GM19239 (cell line): ENCODE measurements at regions not wholly inside any gene's neighbourhood (a gene's known extent, or its start where the extent isn't known, plus 50 kb on each side); places are given as distances from the start of the nearest gene placed in this dataset.
"Not testable (repeated sequence)": the region's sequence is repeated elsewhere in the genome, so short reads cannot be mapped to it uniquely, and the experiment has no call there.

ENCODE experiments used
- DNase-seq: peaks from one replicate; pipeline ENCODE4 v3.0.0; 2011; ENCODE audit warnings: low spot score; ENCODE audit not compliant: insufficient read length
- FAIRE-seq: peaks from 2 replicates; lab custom pipeline; 2011; peaks lifted over from hg19 to GRCh38; lab: Jason Lieb, UNC

DNA sequence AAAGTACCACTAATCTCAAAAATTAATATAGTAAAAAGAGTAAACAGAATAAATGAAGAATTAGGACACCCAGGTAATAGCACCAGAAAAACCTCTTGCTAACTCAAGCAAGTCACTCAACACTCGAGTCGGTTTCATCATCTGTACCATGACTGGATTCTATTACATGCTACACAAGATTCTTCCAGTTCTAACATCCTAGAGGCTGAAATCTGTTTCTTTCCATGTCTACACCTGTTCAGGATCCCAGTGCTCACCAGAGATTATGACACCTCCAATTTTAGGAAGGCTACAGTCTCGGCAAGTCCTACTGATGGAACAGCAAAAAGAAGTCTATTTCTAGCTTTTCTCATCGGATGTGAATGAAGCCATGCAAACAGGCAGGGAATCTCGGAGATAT, 95.3 kb upstream of the ANK3 start:
- FAIRE-seq: no peak

DNA sequence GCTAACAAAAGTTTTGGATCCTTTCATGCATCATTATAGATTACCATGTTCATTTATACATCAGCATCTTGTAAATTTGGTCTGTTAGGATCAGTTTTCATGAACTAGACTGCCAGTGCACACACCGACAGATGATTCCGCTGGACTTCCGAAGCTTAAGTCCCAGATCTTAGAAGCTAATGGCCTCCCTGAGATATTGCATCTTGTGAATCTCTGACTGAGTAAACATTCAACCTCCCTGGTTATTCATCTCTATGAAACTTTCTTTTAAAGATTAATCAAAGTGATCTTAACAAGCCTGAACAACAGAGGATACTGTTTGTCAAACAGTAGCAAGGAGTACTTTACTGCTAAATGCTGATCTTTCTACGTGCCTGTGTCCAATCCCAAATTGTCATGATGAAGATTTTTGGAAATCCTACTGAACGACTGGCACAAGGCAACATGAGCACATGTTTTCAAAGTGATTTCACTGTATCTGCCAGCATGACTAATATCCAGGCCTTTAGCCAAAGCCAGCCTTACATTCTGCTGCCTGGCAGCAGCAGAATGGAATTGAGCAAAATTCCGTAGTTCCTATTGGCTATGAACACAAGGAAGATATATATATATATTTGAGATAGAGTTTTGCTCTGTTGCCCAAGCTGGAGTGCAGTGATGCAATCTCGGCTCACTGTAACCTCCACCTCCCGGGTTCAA, 91.3 kb upstream of the ANK3 start:
- no peak for FAIRE-seq
- DNase-seq: no peak

More for the DNA sequence above, 95.3 kb upstream of the ANK3 start:
- no peak for DNase-seq

DNA sequence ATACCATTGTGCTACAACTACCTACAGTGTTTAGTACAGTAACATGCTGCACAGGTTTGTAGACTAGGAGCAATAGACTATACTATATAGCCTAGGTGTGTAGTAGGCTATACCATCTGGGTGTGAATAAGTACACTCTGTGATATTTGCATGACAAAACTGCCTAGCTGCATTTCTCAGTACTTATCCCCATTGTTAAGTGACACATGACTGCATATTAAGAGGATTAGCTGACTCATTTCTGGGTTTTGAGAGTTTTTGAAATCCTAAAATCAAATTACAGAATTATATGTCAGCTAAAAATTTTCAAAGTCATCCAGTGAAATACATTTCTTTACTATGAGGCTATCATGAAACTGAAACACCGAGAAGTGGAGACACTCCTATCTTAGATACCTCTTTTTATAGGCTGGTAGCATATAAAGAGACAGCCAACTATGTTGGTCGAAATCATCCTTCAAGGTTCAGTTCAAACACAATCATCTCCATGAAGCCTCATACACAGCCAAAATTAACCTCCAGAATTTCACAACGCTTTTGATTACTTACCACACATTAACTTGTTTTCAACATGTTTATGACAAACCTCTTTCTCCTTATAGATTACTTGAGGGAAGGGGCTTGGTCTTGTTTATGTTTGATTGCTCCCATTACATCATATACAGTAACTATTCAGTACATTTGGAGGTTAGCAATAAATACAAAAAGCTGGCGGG, 89.8 kb upstream of the ANK3 start:
- no peak for FAIRE-seq

DNA sequence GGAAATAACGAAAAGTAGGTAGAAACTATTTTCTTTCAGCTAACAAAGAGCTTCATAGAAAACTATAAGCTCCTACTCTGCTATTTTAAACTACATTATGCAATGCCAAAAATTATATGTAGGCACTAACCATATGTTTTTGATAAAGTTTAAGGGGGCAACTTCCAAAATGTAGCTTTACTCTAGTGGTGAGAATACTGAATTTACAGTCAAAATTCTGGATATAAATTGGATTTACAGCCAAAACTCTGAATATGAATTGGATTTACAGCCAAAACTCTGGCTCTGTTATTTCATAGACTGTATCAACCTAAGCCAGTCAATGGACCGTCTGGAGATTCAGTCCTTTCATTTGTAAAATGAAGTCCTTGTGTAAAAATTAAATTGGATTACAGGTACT, 86.8 kb upstream of the ANK3 start:
- FAIRE-seq: no peak
- no peak for DNase-seq

More for the DNA sequence above, 89.8 kb upstream of the ANK3 start:
- no peak for DNase-seq

DNA sequence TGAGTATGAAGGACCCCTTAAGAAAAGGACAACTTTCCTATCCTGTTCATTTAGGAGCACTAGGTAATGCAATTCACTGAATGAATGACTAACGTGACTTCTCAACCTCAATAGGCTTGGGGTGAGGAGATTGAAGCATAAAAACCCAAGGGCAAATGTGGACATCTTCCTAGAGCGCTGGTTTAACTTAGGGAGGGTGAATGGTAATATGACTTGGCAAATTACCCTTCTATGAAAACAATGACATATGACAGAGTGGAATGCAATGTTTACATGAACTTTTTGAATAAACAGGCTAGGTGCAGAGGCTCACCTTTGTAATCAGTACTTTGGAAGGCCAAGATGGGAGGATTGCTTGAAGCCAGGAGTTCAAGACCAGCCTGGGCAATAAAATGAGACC, 83.9 kb upstream of the ANK3 start:
- DNase-seq (no peak), FAIRE-seq (no peak)

DNA sequence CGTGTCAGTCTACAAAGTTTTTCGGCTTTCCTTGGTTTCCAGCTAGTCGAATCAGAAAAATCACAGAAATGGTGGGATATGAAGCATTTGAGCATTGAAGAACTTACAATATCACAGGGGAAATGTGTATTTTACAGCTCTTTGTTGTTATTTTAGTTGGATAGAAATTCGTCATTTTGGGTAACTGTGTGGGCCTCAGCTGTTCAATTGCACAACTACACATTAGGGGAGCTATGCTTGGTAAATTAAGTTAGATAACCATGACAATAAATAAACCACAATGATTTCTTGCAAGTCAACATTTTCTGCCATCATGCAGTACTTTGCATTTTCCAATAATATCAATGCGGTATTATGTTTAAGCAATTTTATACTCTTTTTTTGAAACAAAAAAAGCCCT, 80.4 kb upstream of the ANK3 start:
- DNase-seq: no peak
- no peak for FAIRE-seq

DNA sequence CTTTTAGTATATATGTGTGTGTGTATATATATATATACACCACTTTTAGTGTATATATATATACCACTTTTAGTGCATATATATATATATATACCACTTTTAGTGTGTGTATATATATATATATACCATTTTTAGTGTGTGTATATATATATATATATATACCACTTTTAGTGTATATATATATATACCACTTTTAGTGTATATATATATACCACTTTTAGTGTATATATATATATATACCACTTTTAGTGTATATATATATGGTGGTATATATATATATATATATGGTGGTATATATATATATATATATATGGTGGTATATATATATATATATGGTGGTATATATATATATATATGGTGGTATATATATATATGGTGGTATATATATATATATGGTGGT, 79.5 kb upstream of the ANK3 start:
- DNase-seq, FAIRE-seq: not testable (repeated sequence)

DNA sequence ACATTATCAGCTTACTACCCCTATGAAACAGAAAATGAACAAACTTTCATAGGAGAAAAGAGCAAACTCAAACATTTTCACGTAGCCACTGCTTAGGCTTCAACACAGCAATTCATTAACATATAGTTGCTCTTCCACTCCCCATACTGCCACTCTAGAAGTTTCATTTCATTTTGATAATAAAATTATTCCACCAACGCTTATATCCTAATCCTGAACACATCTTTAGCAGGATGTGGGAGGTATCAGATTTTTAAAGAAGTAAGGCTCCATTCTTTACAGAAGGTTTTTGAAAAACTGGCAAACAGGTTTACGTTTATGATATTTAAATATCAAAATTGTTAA, 77.5 kb upstream of the ANK3 start:
- FAIRE-seq: no peak
- DNase-seq: no peak

DNA sequence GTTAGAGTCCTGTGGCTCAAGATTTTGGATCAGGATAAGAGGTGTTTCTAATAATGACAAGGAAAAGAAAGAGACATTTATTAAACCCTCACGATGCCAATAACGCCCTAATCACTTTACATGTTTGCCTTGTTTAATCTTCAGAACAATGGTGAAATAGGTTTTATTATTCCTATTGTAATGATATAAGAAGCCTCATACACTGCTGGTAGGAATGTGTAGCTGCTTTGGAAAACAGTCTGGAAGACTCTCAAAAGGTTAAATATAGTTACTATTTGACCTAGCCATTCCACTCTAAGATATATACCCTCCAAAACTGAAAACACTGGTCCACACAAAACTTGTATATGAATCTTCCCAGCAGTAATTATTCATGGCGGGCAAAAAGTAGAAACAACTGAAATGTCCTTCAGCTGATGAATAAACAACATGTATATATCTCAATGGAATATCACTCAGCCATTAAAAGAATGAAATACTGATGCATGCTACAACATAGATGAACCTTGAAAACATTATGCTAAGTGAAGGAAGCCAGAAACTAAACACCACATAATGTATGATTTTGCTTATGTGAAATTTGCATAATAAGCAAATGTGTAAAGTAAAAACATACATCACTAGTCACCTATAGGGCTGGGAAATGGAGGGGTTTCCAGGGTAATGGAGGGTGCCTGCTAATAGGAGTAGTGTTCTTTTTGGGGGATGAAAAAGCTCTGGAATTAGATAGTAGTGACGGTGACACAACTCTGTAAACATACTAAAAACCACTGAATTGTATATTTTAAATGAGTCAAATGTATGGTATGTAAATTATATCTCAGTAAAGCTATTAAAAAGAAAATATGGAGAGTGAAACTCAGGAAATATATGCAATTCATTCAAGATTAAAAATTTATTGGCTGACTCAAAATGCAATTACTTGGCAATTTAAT, 76.9 kb upstream of the ANK3 start:
- no peak for FAIRE-seq
- DNase-seq: no peak

DNA sequence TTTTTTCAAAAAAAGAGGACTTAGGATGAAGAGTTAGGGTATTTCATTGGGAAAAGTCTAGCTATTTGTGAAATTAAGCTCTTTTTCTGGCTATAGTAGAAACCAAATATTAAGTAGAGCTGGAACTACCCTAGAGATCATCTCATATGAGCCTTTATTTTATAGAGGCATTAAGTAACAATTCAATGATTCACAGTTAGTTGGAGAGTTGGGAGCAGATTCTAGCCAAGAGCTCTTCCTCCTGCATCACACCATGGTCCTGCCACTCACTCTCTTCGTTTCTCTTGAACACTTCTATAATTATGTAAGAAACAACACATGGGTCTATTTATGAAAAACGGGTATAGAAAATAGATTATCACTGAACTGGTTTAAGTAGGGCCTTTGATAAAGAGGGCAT, 76.1 kb upstream of the ANK3 start:
- FAIRE-seq: no peak

DNA sequence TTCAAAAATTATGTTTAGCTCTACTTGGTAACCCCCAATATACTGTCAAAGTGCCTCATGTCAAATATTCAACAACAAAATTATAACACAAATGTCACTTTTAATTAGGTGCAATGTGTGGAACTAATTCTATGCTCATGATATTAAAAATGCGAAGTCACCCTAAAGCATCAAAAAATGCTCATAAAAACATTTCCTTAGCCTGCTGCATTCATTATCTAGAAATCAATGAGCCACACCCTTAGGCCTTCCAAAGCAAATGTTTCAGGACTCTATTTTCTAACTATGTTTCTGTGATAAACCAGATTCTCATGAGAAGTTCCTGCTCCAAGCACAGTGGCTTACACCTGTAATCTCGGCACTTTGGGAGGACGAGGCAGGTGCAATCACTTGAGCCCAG, 75.0 kb upstream of the ANK3 start:
- FAIRE-seq: no peak
- DNase-seq: no peak

More for the DNA sequence above, 76.1 kb upstream of the ANK3 start:
- no peak for DNase-seq

DNA sequence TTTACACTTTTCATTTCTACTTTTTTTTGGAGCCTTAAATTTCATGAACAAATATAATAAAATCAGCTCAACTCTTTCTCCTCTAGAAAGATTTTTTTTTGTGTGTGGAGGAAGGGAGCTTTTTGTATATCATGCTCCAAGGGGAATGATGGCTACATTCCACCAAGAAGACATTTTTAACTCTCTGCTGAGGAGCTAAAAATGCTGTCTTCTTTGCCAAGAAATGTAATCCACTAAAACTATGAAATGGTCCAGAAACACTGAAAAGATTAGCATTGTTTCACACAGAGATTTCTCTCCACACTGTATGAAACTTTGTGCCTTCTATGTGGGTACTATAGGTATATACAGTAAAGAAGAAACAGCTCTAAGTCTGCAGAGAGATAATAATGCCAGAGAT, 74.1 kb upstream of the ANK3 start:
- no peak for FAIRE-seq
- DNase-seq: no peak

DNA sequence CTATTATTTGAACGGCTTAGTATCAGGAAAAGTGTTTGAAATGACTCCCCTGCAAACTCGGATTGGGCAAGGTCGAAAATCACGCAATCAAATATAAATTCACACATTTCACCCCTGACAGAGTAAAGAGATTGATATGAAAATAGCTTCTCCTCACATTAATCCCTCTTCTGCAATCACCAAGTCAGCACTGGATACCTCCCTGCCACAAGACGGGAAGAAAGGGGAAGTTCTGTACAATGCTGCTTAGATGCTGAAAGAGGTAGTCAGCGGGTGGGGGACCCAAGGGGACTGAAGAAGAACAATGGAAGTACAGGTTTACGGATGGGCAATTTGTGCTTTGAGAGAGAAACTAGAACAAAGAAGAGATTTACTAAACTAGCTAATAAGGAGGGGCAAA, 72.0 kb upstream of the ANK3 start:
- DNase-seq (no peak), FAIRE-seq (no peak)

DNA sequence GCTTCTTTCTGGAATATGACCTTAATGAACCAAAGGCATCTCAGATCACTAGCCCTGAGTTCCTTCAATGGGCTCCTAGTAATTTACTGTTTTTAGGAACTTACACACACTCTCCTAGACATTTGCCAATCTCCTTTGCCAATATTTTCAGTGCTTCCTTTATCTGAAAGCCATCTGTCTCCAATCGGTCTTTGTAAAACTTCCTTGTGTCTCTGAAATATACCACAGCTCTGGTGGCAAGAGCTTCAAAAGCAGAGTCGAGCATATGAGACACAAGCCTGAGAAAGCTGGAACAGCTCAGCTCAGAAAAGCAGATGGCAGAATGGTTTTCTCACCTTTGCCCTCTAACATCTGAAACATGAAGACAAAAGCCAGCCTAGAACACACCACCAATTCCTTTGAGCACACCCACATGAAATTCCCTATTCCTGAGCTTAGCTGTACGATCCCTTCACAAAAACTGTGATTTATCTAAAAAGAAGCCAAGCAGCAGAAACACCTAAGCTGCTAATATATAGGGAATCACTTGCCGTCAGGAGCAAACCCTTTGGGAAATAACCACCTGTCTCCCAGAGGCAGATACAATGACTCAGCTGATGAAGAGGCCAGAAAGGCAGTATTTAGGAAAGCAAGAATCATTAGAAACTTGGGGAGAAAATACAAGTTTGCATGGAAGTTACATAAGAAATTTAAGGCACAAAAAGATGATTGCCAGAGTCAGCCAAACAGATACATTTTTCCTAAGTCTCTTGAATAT, 70.2 kb upstream of the ANK3 start:
- no peak for DNase-seq

DNA sequence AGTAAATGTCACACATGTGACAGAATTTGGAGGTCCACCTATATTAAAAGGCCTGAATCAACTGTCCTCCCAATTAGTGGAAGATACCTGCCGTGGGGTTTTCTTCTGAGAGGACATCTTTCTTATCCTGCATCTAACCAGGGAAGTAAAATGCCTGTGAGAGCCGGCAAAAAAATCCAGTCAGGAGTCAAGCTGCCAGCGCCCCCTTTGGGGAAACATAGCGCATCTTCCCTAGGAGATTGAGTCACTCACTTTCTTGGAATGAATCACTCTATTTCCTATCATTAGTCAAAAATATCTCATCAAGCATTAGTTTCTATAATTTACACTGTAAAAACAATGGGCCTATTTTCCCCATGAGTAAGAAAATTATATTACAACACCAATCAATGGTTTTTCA, 66.4 kb upstream of the ANK3 start:
- DNase-seq (no peak), FAIRE-seq (no peak)

More for the DNA sequence above, 70.2 kb upstream of the ANK3 start:
- FAIRE-seq: no peak

DNA sequence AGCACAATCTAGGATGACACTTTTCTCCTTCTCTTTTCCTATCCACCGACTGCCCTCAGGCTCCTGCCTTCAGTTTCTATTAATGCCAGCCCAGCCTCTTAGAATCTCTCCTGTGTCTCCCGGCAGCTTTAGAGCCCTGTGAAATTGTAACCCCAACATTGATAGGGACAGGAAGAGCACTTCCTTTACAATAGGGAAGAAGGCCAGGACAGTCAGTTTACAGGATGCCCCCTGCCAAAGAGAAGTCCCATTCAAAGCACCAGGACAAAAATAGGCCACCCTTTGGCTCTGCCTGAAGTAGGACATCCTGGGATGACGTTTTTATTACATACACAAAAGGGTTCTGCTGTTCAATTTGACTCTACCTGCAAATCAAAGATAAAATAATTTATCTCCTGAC, 64.7 kb upstream of the ANK3 start:
- DNase-seq (no peak), FAIRE-seq (no peak)

DNA sequence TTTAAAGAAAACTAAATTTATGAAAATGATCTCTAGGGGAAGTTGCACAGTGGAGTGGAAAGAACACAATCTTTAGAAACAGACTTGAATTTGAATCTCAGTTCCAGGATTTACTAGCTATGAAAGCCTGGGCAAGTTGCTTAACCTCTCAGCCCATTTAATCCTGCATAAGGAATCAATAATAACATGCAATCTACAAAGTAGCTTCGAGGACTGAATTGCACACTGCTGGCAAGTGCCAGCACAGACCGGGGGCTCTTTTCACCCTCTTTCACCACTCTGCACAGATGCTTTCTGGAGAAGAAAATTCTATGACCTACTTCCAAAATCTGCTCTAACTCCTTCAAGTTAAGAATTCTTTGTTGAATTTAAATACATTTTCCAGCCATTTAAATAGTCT, 63.4 kb upstream of the ANK3 start:
- FAIRE-seq: no peak
- DNase-seq: no peak

DNA sequence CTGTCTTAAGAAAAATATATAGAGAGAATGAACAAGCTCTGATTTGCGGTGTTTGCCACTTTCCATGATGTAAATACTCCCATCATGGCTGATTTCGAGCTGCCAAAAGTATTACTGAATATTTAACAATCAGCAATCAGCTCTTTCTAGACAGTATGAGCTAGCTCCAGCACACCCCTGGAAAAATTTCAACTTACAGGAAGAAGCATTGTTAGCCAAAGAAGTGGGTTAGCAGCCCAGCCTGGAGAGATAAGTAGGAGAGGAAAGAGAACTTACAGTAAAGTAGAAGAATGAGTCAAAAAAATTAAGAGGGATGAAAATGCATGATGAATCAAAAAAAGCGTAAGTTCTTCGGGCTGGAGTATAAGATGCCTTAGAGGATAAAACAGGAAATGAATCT, 60.6 kb upstream of the ANK3 start:
- DNase-seq (no peak), FAIRE-seq (no peak)

DNA sequence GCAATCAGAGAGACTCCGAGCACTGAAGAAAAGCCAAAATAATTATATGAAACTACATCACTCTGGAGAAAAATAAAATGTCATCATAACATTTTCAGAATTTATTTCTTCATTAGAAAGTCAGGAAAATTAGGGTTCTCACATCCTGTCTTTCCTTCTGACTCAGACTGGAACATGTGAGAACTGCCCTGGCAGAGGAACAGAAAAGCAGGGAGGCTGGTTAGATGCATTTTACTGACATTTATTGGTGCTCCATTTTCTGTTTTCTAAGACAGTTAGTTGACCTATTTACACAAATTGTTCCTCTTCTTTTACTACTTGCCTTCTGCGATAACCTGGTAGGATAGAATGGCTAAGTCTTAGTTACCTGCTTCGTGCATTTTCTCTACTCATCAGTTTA, 58.6 kb upstream of the ANK3 start:
- FAIRE-seq (no peak), DNase-seq (no peak)

DNA sequence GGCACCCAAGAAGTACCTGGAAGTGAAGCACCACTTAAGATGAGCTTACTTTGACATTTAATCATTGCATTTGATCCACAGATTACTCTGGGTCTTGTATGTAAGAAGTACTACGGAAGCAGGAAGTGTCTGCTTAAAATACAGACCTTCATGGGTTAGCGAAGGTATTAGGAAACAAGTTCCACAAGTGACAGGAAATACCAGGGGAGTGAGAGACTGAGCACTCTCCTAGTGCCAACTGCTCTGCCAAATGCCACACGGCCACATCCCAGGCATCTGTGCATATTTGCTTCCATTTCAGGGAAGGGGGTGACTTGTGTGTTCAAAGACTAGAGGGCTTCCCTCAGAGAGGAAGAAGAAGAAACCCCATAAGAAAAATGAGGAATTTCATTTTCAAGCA, 57.2 kb upstream of the ANK3 start:
- no peak for DNase-seq
- no peak for FAIRE-seq
